ENCODE measurements at regions not wholly inside any gene's neighbourhood (a gene's known extent, or its start where the extent isn't known, plus 50 kb on each side); places are given as distances from the start of the nearest gene placed in this dataset.
"Not testable (repeated sequence)": the region's sequence is repeated elsewhere in the genome, so short reads cannot be mapped to it uniquely, and the experiment has no call there.

DNA sequence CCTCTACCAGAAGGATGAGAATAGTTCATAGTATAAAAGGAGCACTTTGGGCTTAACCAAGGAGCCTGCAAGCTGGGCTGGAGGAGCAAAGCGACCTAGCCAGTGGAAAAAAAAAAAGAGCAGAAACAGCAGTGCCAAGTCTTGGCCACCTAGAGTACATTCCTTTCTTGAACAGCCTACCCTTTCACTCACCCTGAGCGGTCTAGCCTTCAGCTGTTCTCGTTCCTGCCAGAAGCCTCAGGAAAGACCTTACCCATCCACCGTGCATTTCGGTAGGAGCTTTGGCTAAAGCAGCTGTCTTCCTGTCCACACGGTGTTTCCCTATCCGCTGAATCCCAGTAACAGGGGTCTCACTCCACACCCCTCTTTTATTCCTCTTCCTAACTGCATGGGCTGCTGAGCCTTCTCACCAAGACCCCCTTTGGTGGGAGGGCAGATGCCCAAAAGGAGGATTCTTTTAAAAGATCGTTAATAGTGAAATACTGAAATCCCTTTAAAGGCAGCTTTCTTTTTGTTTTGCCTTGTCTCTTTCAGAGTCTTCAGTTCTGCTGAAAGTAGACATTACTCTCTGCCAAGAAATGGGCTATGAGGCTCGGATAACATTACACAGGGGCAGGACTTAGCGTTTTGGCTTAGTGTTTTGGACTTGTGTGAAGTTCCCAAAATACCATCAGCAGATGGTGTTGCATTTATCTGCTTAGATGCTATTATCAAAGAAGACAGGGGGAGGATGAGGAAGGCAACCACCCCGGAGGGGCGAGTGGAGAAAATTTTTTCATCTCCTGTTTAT is 88.5 kb upstream of the METAP2 start (continued):
- TF ChIP-seq NR3C1 (CRISPR knock-in tag; conservative IDR thresholded peaks at IDR 0.05; ENCODE audit: low read depth), result no peak
- no peak for TF ChIP-seq ELF4 (CRISPR knock-in tag; IDR thresholded peaks at IDR 0.05; ENCODE audit: low read depth)
- TF ChIP-seq ATF2 (CRISPR knock-in tag; IDR thresholded peaks at IDR 0.05; ENCODE audit: borderline replicate concordance, low read depth), result no peak
- TF ChIP-seq TCF7 (CRISPR knock-in tag; IDR thresholded peaks at IDR 0.05; ENCODE audit: low read depth), result no peak

- no peaks in the 10 kb centered on the region for H3K27me3 Mint-ChIP-seq (ENCODE audit: low read depth)
- ChIA-PET CTCF (no interaction called here), POLR2A (no interaction called here)
- H3K9me3 Mint-ChIP-seq, result peaks cover 11% of the 10 kb centered on the region
- H3K36me3 Mint-ChIP-seq, result peaks cover 4% of the 10 kb centered on the region
- DNase-seq (ENCODE audit: low spot score) (no peak), ATAC-seq (no peak)
- H3K4me1 Mint-ChIP-seq, result peaks cover 11% of the 10 kb centered on the region; the same call in 1 of the 2 replicates
- no peak overlapping the region for H3K4me3 Mint-ChIP-seq
- TF ChIP-seq MXD4 (CRISPR knock-in tag; IDR thresholded peaks at IDR 0.05; ENCODE audit: borderline replicate concordance) (no peak), ZNF219 (CRISPR knock-in tag; IDR thresholded peaks at IDR 0.05; ENCODE audit: borderline replicate concordance) (no peak), CREB1 (CRISPR knock-in tag; IDR thresholded peaks at IDR 0.05) (no peak), FOXP4 (CRISPR knock-in tag; IDR thresholded peaks at IDR 0.05) (no peak), NFATC4 (CRISPR knock-in tag; IDR thresholded peaks at IDR 0.05) (no peak), ZBTB21 (CRISPR knock-in tag; IDR thresholded peaks at IDR 0.05; ENCODE audit: borderline replicate concordance) (no peak)
- no peak overlapping the region for H3K27ac Mint-ChIP-seq
Measured at GRCh38 chr12:95386051-95386450, 87.9 kb upstream of the METAP2 start.

GRCh38 chr12:95388260-95388659 is 85.7 kb upstream of the METAP2 start:
- POLR2A ChIA-PET; H3K27me3 Mint-ChIP-seq (ENCODE audit: low read depth); H3K4me3 Mint-ChIP-seq; H3K27ac Mint-ChIP-seq; CTCF ChIA-PET; DNase-seq (ENCODE audit: low spot score); ATAC-seq: not testable (repeated sequence)
- H3K9me3 Mint-ChIP-seq, result peaks cover 28% of the 10 kb centered on the region
- peaks cover 11% of the 10 kb centered on the region; the same call in 1 of the 2 replicates for H3K4me1 Mint-ChIP-seq
- peaks cover 18% of the 10 kb centered on the region for H3K36me3 Mint-ChIP-seq

DNA sequence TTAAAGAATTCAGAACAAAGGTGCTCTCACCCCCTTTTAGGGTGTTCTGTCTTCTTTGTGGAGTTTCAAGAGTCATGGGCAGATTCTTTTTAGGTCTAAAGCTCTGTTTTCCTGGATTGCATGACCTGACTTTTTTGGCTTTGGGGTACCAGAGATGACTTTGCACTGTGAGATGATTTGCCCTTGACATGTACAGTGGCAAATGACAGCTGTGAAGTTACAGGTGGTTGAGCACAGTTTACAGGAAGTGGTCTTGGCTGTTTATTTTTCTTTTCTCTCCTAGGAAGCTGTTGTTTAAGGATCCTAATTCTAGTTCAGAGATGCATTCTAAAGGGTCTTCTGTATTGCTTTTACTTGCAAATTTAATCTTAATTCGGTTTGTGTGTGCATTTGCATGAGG is 83.8 kb upstream of the METAP2 start:
- peaks cover 5% of the 10 kb centered on the region; the same call in 1 of the 2 replicates for H3K27me3 Mint-ChIP-seq (ENCODE audit: low read depth)
- no peak overlapping the region for H3K27ac Mint-ChIP-seq
- peaks cover 11% of the 10 kb centered on the region; the same call in 1 of the 2 replicates for H3K4me1 Mint-ChIP-seq
- ATAC-seq (no peak), DNase-seq (ENCODE audit: low spot score) (no peak)
- H3K9me3 Mint-ChIP-seq, result peaks cover 46% of the 10 kb centered on the region
- POLR2A ChIA-PET, result interaction anchor here (0.7 kb wide), 1 partner anchor 438 kb away, joined by 7 read pairs; no protein-coding TSS in a partner anchor
- CTCF ChIA-PET, result no interaction called here
- H3K36me3 Mint-ChIP-seq, result peaks cover 36% of the 10 kb centered on the region
- H3K4me3 Mint-ChIP-seq, result no peak overlapping the region
- TF ChIP-seq OVOL2 (CRISPR knock-in tag; IDR thresholded peaks at IDR 0.05; ENCODE audit: borderline replicate concordance) (no peak), ZNF263 (CRISPR knock-in tag; IDR thresholded peaks at IDR 0.05; ENCODE audit: low read depth) (no peak), CTCF (IDR thresholded peaks at IDR 0.05) (no peak), ZNF121 (CRISPR knock-in tag; IDR thresholded peaks at IDR 0.05) (no peak), ARID4B (CRISPR knock-in tag; IDR thresholded peaks at IDR 0.05; ENCODE audit: borderline replicate concordance) (no peak), ZNF219 (CRISPR knock-in tag; IDR thresholded peaks at IDR 0.05; ENCODE audit: borderline replicate concordance) (no peak), STAT6 (CRISPR knock-in tag; conservative IDR thresholded peaks at IDR 0.05; ENCODE audit: low read depth) (no peak), SP1 (CRISPR knock-in tag; conservative IDR thresholded peaks at IDR 0.05) (no peak)

Measured in WTC11 (cell line).